ENCODE measurements at regions not wholly inside any gene's neighbourhood (a gene's known extent, or its start where the extent isn't known, plus 50 kb on each side); places are given as distances from the start of the nearest gene placed in this dataset.

GRCh38 chr13:22825186-22825585, 355.6 kb upstream of the SGCG start:
- TF ChIP-seq CTCF (IDR thresholded peaks at IDR 0.05) (no peak), POLR2AphosphoS5 (IDR thresholded peaks at IDR 0.05; ENCODE audit: low read depth, low read length) (no peak), REST (IDR thresholded peaks at IDR 0.05; ENCODE audit: insufficient read depth in 1 of 2, low read depth in 2 of 2, low read length in 1 of 2) (no peak), TCF7L2 (IDR thresholded peaks at IDR 0.05; ENCODE audit: low read depth, low read length) (no peak)
